Lower lobe of right lung (tissue), 2 donors: ENCODE measurements at regions not wholly inside any gene's neighbourhood (a gene's known extent, or its start where the extent isn't known, plus 50 kb on each side); places are given as distances from the start of the nearest gene placed in this dataset. TPM values are rescaled to one million over a fixed set of nuclear protein-coding genes. Genes with fewer than 3 reads are reported as not detected.

Experiments used
- ATAC-seq, 2 donors: fragments of 200-7000 bp; cut with Tn5 transposase; one replicate each; pipeline ENCODE4 v1.9.1; 2020 to 2022; ENCODE audit warnings: mild to moderate bottlenecking in 2 of 2, moderate library complexity in 2 of 2
- DNase-seq: peaks from one replicate; pipeline ENCODE4 v3.0.0-alpha.2; 2020
- H3K27ac ChIP-seq: fragments of 200-600 bp; one replicate; pipeline ENCODE4 v1.8.0; 2022
- H3K27me3 ChIP-seq: fragments of 200-600 bp; one replicate; pipeline ENCODE4 v1.8.0; 2022; ENCODE audit warnings: low read depth
- H3K36me3 ChIP-seq: fragments of 200-600 bp; one replicate; pipeline ENCODE4 v1.8.0; 2022; ENCODE audit warnings: mild to moderate bottlenecking
- H3K4me1 ChIP-seq: fragments of 200-600 bp; one replicate; pipeline ENCODE4 v1.8.0; 2022
- H3K4me3 ChIP-seq: fragments of 200-600 bp; one replicate; pipeline ENCODE4 v1.8.0; 2022; ENCODE audit warnings: mild to moderate bottlenecking
- H3K9me3 ChIP-seq: fragments of 200-600 bp; one replicate; pipeline ENCODE4 v1.8.0; 2022
- CTCF ChIP-seq: fragments of 200-600 bp; IDR thresholded peaks from one replicate; pipeline ENCODE4 v1.8.0; 2022; ENCODE audit warnings: antibody characterized with exemption, mild to moderate bottlenecking
- intact Hi-C: fragments of 100-400 bp; cut with DNase I; formaldehyde crosslinking; loops from one replicate; pipeline ENCODE4 v1.11.0; 2022
- microRNA-seq: library from miRNA; unstranded; fragments of <30 nt; microRNA quantifications from one replicate; pipeline ENCODE4 v1.2.0, GENCODE V29; 2020; ENCODE audit warnings: borderline number of aligned reads
- donor health status: DM: no; HTN: yes; CAD: no; lungs with severe emphysema.

GRCh38 chr5:154529282-154529681 is 51.3 kb upstream of the HAND1 start:
- no peak for DNase-seq
- no peaks in the 10 kb centered on the region for H3K9me3 ChIP-seq
- H3K4me3 ChIP-seq, result no peak overlapping the region
- no peaks in the 10 kb centered on the region for H3K27me3 ChIP-seq
- intact Hi-C loops, result no loop called here
- H3K27ac ChIP-seq, result no peak overlapping the region
- no peaks in the 10 kb centered on the region for H3K4me1 ChIP-seq
- no peak for ATAC-seq
- H3K36me3 ChIP-seq, result no peaks in the 10 kb centered on the region
- no peak for TF ChIP-seq CTCF

- intact Hi-C loops, result no loop called here
- Histone ChIP-seq H3K4me1 (no peaks in the 10 kb centered on the region), H3K9me3 (no peaks in the 10 kb centered on the region), H3K4me3 (no peak overlapping the region), H3K36me3 (no peaks in the 10 kb centered on the region), H3K27me3 (no peaks in the 10 kb centered on the region), H3K27ac (no peak overlapping the region)
- ATAC-seq (no peak), DNase-seq (no peak)
- no peak for TF ChIP-seq CTCF
Observed at GRCh38 chr5:154528005-154528594, 50.1 kb upstream of the HAND1 start.

Small RNAs in the stretch of these regions (microRNA-seq; reads per million reads assigned to microRNA genes)
- gene MIR1303, result not detected
- not detected for gene MIR3141
